WI38 (cell line): ENCODE measurements at regions not wholly inside any gene's neighbourhood (a gene's known extent, or its start where the extent isn't known, plus 50 kb on each side); places are given as distances from the start of the nearest gene placed in this dataset.
"Not testable (repeated sequence)": the region's sequence is repeated elsewhere in the genome, so short reads cannot be mapped to it uniquely, and the experiment has no call there.

ENCODE experiments used
- H3K4me3 ChIP-seq: 2 replicates; pipeline ENCODE4 v1.5.1; 2011; ENCODE audit warnings: low read depth, mild to moderate bottlenecking, control low read depth, low read length

GRCh38 chr16:29355339-29356059, 51.0 kb downstream of the NPIPB11 start:
- not testable (repeated sequence) for H3K4me3 ChIP-seq

DNA sequence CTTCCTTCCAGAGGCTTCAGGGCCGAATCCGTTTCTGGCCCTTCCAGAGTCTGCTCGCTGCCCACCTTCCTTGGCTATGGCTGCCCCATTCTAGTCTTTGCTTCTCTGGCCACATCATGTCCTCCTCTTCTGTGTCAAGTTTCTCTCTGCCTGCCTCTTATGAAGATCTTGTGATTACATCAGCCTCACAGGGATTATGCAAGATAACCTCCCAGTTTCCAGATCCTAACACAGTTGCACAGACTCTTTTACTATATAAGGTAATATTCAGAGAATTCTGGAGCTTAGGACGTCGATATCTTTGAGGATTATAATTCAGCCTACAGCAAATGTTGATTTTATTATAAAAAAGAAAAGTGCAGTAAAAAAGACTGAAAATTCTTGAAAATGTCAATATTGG, 52.1 kb downstream of the NPIPB11 start:
- H3K4me3 ChIP-seq: not testable (repeated sequence)

GRCh38 chr16:29352617-29352999, 53.9 kb downstream of the NPIPB11 start:
- not testable (repeated sequence) for H3K4me3 ChIP-seq

GRCh38 chr16:29351970-29352616, 54.4 kb downstream of the NPIPB11 start:
- not testable (repeated sequence) for H3K4me3 ChIP-seq

GRCh38 chr16:29351271-29351969, 55.1 kb downstream of the NPIPB11 start:
- H3K4me3 ChIP-seq: not testable (repeated sequence)

GRCh38 chr16:29349966-29350365, 56.5 kb downstream of the NPIPB11 start:
- H3K4me3 ChIP-seq: not testable (repeated sequence)

GRCh38 chr16:29348748-29349147, 57.8 kb downstream of the NPIPB11 start:
- not testable (repeated sequence) for H3K4me3 ChIP-seq

DNA sequence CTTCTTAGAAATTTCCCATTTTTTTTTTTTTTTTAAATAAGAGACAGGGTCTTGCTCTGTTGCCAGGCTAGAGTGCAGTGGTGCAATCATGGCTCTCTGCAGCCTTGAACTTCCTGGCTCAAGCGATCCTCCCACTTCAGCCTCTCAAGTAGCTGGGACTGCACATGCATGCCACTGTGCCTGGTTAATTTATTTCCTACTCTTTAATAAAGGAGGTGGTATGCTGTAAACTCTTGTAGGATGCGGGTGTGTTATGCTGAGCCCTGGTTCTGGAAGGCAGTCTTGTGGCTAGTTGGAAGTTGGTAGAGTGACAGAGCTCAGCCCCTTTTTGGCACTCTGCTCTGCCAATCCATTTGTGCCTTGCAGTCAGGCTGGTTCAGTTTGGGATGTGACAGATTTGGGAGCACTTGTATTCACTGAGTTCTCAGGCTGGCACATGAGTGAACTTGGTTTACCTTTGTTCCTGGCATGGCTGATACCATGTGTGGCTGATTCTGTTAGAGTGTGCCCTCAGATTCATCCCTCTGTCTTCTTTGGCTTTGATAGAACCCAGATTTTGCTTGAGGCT, 58.3 kb downstream of the NPIPB11 start:
- H3K4me3 ChIP-seq: not testable (repeated sequence)

- H3K4me3 ChIP-seq: not testable (repeated sequence)
These were observed 59.5 kb downstream of the NPIPB11 start for GRCh38 chr16:29346796-29347580.

DNA sequence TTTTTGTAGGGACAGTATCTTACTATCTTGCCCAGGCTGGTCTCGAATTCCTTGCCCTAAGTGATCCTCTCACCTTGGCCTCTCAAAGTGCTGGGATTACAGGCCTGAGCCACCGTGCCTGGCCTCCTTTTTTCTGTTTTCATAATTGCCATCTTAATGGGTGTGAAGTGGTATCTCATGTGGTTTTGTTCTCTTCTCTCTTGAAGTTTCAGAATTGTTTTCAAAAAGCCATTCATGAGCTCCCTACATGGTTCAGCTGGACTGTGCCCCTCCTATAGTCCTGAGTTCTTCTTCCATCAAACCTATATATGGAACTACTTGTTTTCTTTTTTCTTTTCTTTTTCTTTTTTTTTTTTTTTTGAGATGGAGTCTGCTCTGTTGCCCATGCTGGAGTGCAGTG, 60.3 kb downstream of the NPIPB11 start:
- H3K4me3 ChIP-seq: not testable (repeated sequence)

GRCh38 chr16:29342937-29343336, 63.6 kb downstream of the NPIPB11 start:
- not testable (repeated sequence) for H3K4me3 ChIP-seq

DNA sequence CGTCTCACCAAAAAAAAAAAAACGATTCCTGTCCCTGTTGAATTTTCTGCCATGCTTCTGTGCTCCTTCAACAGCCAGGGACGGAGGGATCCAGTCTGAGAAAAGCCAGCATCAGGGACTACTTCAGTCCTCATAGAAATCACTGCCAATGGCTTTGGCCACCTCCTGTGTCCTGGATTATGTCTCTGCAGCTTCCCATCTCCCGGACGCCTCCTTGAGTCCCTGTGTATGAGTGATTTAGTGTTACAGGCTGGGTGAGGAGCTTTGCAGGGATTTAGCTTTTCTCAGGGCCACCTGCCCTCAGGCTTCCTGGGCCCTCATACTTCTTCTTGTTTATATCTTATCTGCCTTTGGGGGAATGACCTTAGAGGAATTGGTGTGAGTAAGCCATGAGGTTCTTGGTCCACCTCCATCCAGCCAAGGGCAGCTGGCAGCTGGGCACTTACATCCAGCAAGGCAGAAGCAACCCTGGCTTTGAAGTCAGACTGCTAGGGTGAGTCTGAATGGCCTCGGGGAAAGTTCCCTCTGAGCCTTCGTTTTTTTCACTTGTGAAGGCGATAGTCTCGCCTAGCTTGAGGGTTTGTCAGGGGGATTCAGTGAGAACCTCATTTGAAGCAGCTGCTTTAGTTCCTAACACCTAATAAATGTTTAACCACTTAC, 65.6 kb downstream of the NPIPB11 start:
- not testable (repeated sequence) for H3K4me3 ChIP-seq

DNA sequence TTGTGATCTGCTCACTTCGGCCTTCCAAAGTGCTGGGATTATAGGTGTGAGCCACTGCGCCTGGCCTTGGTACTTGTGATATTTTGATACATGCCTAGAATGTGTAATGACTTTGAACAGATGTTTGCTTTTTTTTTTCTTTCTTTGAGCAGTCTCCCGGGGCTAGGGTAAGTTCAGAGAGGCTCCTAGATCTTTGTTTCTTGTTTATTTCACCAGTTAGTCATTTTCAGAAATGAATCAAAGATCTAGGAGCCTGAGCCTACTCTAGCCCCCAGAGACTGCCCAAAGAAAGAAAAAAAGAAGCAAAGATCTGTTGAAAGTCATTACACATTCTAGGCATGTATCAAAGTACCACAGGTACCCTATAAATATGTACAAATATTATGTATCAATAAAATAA, 66.3 kb downstream of the NPIPB11 start:
- not testable (repeated sequence) for H3K4me3 ChIP-seq

GRCh38 chr16:29338821-29339700, 67.5 kb downstream of the NPIPB11 start:
- not testable (repeated sequence) for H3K4me3 ChIP-seq

DNA sequence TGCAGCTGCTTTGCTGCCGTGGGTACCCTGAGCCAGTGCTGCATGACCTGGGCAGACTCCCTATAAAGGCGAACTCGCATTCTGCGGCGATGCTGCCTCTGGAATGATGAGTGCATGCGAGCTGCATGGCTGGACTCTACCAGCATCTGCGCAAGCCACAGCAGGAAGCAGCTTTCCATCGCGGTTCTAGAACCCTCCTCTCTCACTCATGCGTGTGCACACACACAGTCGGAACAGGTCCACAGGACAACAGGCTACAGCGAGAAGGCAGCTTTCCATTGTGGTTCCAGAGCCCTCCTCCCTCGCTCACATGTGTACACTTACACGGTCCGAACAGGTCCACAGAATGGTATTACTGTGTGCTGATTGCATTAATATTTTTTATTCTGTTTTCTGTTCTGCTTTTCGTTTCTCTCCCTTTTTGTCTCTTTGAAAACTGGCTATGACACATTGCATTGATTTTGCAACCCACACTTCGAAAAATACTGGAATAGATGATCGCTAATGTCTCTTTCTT, 69.1 kb downstream of the NPIPB11 start:
- H3K4me3 ChIP-seq: not testable (repeated sequence)

GRCh38 chr16:29335549-29335846, 71.0 kb downstream of the NPIPB11 start:
- H3K4me3 ChIP-seq: not testable (repeated sequence)

- not testable (repeated sequence) for H3K4me3 ChIP-seq
These were observed 71.5 kb downstream of the NPIPB11 start for GRCh38 chr16:29334776-29335548.

GRCh38 chr16:29333492-29334097, 72.9 kb downstream of the NPIPB11 start:
- H3K4me3 ChIP-seq: not testable (repeated sequence)
